K562 (cell line): ENCODE measurements at regions not wholly inside any gene's neighbourhood (a gene's known extent, or its start where the extent isn't known, plus 50 kb on each side); places are given as distances from the start of the nearest gene placed in this dataset.

ENCODE experiments used
- ATAC-seq: fragments of 200-7000 bp; cut with Tn5 transposase; 3 replicates; pipeline ENCODE4 v1.9.1; 2020; ENCODE audit warnings: moderate library complexity
- BruUV-seq: library from RNA; stranded (reverse); fragments of 400-500 nt; replicated peaks from 2 replicates; lab custom pipeline; 2021; lab: Mats Ljungman, UMichigan
- CTCF ChIA-PET: fragments of 300-600 bp; formaldehyde crosslinking; extraction: SDS; loops from one replicate; lab custom pipeline; 2021; ENCODE audit warnings: low intra/inter-chr PET ratio; lab: Yijun Ruan, JAX
- POLR2A ChIA-PET: fragments of 300-600, 350-650 bp; sonication (Branson Sonifier 250); formaldehyde crosslinking; extraction: SDS; loops from one replicate; lab custom pipeline; 2021; ENCODE audit warnings: antibody characterized with exemption, inconsistent platforms; lab: Yijun Ruan, JAX
- DNase-seq, 4 experiments: peaks; one replicate each; pipeline versions ENCODE4 v3.0.0 to v3.0.0-alpha.2; 2011 to 2018; ENCODE audit warnings: low spot score in 3 of 4, mixed read lengths in 3 of 4; ENCODE audit errors: extremely low read depth in 1 of 4
- FAIRE-seq: peaks from 2 replicates; lab custom pipeline; 2011; peaks lifted over from hg19 to GRCh38; lab: Jason Lieb, UNC
- H2AFZ ChIP-seq: 2 replicates; pipeline ENCODE4 v1.6.0; 2011; ENCODE audit warnings: low read depth, low read length, control low read depth, inconsistent platforms
- H3K27ac ChIP-seq: fragments of 200-600 bp; 3 replicates; pipeline ENCODE4 v1.8.0; 2011; ENCODE audit warnings: low read depth, mild to moderate bottlenecking, control low read depth, inconsistent platforms, low read length, moderate library complexity, mixed read lengths; ENCODE audit errors: extremely low read depth
- H3K27me3 ChIP-seq, 2 experiments: fragments of 300-600 bp in 1 of 2; 2 replicates in 1 of 2; 3 replicates in 1 of 2; pipeline versions ENCODE4 v1.6.0 to v1.8.0; 2011; ENCODE audit warnings: inconsistent platforms in 2 of 2, low read length in 2 of 2, mild to moderate bottlenecking in 1 of 2, mixed read lengths in 1 of 2, moderate library complexity in 1 of 2; ENCODE audit not compliant: control insufficient read depth in 2 of 2, insufficient read depth in 2 of 2
- H3K36me3 ChIP-seq: fragments of 300-600 bp; 3 replicates; pipeline ENCODE4 v1.8.0; 2011; ENCODE audit warnings: mild to moderate bottlenecking, low read length, inconsistent platforms; ENCODE audit not compliant: control insufficient read depth, insufficient read depth
- H3K4me1 ChIP-seq, 2 experiments: fragments of 200-600 bp in 1 of 2; replicated peaks in 1 of 2; 2 replicates in 1 of 2; 3 replicates in 1 of 2; pipeline versions ENCODE4 v1.5.1 to v1.8.0; 2011; ENCODE audit warnings: inconsistent platforms in 2 of 2, low read length in 2 of 2, mild to moderate bottlenecking in 1 of 2, mixed read lengths in 1 of 2, moderate library complexity in 1 of 2; ENCODE audit not compliant: control insufficient read depth in 2 of 2, insufficient read depth in 2 of 2
- H3K4me2 ChIP-seq: 2 replicates; pipeline ENCODE4 v1.6.1; 2011; ENCODE audit warnings: low read length, control low read depth, inconsistent platforms, mixed read lengths; ENCODE audit not compliant: insufficient read depth
- H3K4me3 ChIP-seq: fragments of 200-600 bp; sonication (generic), shearing (Covaris generic); 2 replicates; pipeline ENCODE4 v1.5.1; 2016; ENCODE audit warnings: control low read depth, inconsistent platforms
- H3K79me2 ChIP-seq: fragments of 200-600 bp; 3 replicates; pipeline ENCODE4 v1.8.0; 2011; ENCODE audit warnings: low read length, inconsistent platforms; ENCODE audit not compliant: control insufficient read depth, insufficient read depth
- H3K9ac ChIP-seq, 2 experiments: 2 replicates each; pipeline versions ENCODE4 v1.6.0 to v1.6.1; 2011; ENCODE audit warnings: low read depth in 2 of 2, low read length in 2 of 2, control low read depth in 1 of 2, inconsistent platforms in 1 of 2, mild to moderate bottlenecking in 1 of 2, mixed read lengths in 1 of 2; ENCODE audit not compliant: insufficient read depth in 1 of 2
- H3K9me1 ChIP-seq: one replicate; pipeline ENCODE4 v1.6.0; 2011; ENCODE audit warnings: inconsistent platforms, mild to moderate bottlenecking, low read length, moderate library complexity; ENCODE audit not compliant: control insufficient read depth, insufficient read depth
- H3K9me3 ChIP-seq: replicated peaks from 2 replicates; pipeline ENCODE4 v1.5.1; 2011; ENCODE audit warnings: low read depth, low read length, inconsistent platforms; ENCODE audit not compliant: control insufficient read depth, insufficient read depth
- H4K20me1 ChIP-seq: replicated peaks from 2 replicates; pipeline ENCODE4 v1.6.1; 2011; ENCODE audit warnings: low read length, inconsistent platforms, mixed read lengths; ENCODE audit not compliant: control insufficient read depth, insufficient read depth
- CBX1 ChIP-seq: sonication (generic); IDR thresholded peaks from 2 replicates; pipeline ENCODE4 v1.6.1; 2016; ENCODE audit warnings: antibody characterized with exemption, low read depth, mild to moderate bottlenecking
- PHF8 ChIP-seq: fragments of 200-600 bp; sonication (generic); IDR thresholded peaks from 2 replicates; pipeline ENCODE4 v1.6.1; 2012; ENCODE audit warnings: mixed run types, mild to moderate bottlenecking, inconsistent platforms, low read length, moderate library complexity, borderline replicate concordance
- POLR2G ChIP-seq: fragments of 200-400 bp; formaldehyde crosslinking; IDR thresholded peaks from 2 replicates; pipeline ENCODE4 v1.6.1; 2017; ENCODE audit warnings: low read depth, mild to moderate bottlenecking, antibody characterized with exemption, low read length, moderate library complexity
- RNF2 ChIP-seq: sonication (generic); IDR thresholded peaks from 2 replicates; pipeline ENCODE4 v1.6.1; 2016
- ZNF354B ChIP-seq: fragments of 250-450 bp; sonication (Bioruptor Pico); IDR thresholded peaks from 2 replicates; pipeline ENCODE4 v1.4.0; 2020
- WGBS: fragments of 100-300 bp; shearing (Covaris generic); methylation state at CpG from one replicate; pipeline ENCODE4 v1.1.6; 2016; ENCODE audit warnings: low coverage, mixed read lengths; ENCODE audit not compliant: insufficient coverage; ENCODE audit errors: missing lambda C conversion rate; 5-methylcytosine and 5-hydroxymethylcytosine counted together
- in situ Hi-C: fragments of 300-500 bp; cut with MboI; formaldehyde crosslinking; loops from 4 replicates; pipeline ENCODE4 v1.15.0; 2018; ENCODE audit warnings: inconsistent platforms, mixed read lengths
- intact Hi-C: fragments of 100-400 bp; cut with micrococcal nuclease; formaldehyde crosslinking; loops from 2 replicates; pipeline ENCODE4 v1.14.2; 2022
- TF ChIP-seq, protein P1 (sequence below): sonication (generic); formaldehyde crosslinking; IDR thresholded peaks from 2 replicates; pipeline ENCODE4 v1.8.0; 2023; ENCODE audit warnings: missing genetic modification reagents, mild to moderate bottlenecking, borderline replicate concordance

DNA sequence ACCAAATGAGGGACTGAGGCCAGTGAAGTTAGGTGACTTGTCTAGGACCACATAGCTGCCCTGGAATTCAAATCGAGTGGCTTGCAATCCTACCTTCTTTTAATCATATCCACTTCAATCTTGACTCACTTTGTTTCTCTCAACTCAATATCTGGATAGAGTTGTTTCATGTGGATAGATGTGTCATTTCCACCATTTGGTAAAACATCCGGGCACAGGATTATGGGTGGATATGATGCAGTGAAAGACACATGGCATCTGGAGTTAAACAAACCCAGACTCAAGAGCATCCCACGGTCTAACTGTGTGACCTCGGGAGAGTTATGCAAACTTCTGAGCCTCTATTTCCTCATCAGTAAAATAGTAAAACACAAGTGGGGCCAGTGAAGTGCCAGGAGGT lies 103.6 kb upstream of the CNKSR3 start:
- Histone ChIP-seq H2AFZ (peak overlapping the region; percentile 93), H3K27ac (peak overlapping the region; percentile 54; the same call in 2 of the 3 replicates), H3K4me3 (no peak overlapping the region), H3K9ac (no peak overlapping the region), H3K9me1 (no peaks in the 10 kb centered on the region), H3K4me2 (0 out of 2 replicates have a peak overlapping the region, but pooled peaks have one; percentile 10), H4K20me1 (no peaks in the 10 kb centered on the region), H3K36me3 (no peaks in the 10 kb centered on the region), H3K9me3 (no peaks in the 10 kb centered on the region), H3K27me3 (no peaks in the 10 kb centered on the region), H3K4me1 (peaks cover 15 to 39% of the 10 kb centered on the region in 2 experiments), H3K79me2 (no peaks in the 10 kb centered on the region)
- DNase-seq (no peak), ATAC-seq (no peak; the same call in 2 of the 3 replicates), FAIRE-seq (no peak)
- in situ Hi-C loops (no loop called here), intact Hi-C loops (loop anchor here (2.0 kb wide), 1 partner anchor 105 kb away; no protein-coding TSS in a partner anchor)
- no TSS peak for BruUV-seq
- POLR2A ChIA-PET: interaction anchor here (1.3 kb wide), 1 partner anchor 16 kb away, joined by 3 read pairs; no protein-coding TSS in a partner anchor
- CTCF ChIA-PET: no interaction called here
- 45% methylated on average over 4 of the region's 4 CpGs for WGBS
- no peak for TF ChIP-seq CBX1
- no peak for TF ChIP-seq PHF8
- no peak for TF ChIP-seq POLR2G
- TF ChIP-seq, protein P1, sequence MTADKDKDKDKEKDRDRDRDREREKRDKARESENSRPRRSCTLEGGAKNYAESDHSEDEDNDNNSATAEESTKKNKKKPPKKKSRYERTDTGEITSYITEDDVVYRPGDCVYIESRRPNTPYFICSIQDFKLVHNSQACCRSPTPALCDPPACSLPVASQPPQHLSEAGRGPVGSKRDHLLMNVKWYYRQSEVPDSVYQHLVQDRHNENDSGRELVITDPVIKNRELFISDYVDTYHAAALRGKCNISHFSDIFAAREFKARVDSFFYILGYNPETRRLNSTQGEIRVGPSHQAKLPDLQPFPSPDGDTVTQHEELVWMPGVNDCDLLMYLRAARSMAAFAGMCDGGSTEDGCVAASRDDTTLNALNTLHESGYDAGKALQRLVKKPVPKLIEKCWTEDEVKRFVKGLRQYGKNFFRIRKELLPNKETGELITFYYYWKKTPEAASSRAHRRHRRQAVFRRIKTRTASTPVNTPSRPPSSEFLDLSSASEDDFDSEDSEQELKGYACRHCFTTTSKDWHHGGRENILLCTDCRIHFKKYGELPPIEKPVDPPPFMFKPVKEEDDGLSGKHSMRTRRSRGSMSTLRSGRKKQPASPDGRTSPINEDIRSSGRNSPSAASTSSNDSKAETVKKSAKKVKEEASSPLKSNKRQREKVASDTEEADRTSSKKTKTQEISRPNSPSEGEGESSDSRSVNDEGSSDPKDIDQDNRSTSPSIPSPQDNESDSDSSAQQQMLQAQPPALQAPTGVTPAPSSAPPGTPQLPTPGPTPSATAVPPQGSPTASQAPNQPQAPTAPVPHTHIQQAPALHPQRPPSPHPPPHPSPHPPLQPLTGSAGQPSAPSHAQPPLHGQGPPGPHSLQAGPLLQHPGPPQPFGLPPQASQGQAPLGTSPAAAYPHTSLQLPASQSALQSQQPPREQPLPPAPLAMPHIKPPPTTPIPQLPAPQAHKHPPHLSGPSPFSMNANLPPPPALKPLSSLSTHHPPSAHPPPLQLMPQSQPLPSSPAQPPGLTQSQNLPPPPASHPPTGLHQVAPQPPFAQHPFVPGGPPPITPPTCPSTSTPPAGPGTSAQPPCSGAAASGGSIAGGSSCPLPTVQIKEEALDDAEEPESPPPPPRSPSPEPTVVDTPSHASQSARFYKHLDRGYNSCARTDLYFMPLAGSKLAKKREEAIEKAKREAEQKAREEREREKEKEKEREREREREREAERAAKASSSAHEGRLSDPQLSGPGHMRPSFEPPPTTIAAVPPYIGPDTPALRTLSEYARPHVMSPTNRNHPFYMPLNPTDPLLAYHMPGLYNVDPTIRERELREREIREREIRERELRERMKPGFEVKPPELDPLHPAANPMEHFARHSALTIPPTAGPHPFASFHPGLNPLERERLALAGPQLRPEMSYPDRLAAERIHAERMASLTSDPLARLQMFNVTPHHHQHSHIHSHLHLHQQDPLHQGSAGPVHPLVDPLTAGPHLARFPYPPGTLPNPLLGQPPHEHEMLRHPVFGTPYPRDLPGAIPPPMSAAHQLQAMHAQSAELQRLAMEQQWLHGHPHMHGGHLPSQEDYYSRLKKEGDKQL (CRISPR knock-in tag): no peak
- TF ChIP-seq ZNF354B (CRISPR knock-in tag): no peak
- no peak for TF ChIP-seq RNF2
